K562 (cell line): ENCODE measurements at regions not wholly inside any gene's neighbourhood (a gene's known extent, or its start where the extent isn't known, plus 50 kb on each side); places are given as distances from the start of the nearest gene placed in this dataset.

Experiments
- JUND ChIP-seq, 2 experiments: IDR thresholded peaks; 2 replicates in 1 of 2; 3 replicates in 1 of 2; pipeline ENCODE4 v1.6.1; 2011; ENCODE audit warnings: borderline replicate concordance in 2 of 2, low read depth in 2 of 2, low read length in 2 of 2, improper control_type of control experiment in 1 of 2, missing biosample characterization in 1 of 2, missing genetic modification characterization in 1 of 2, missing genetic modification reagents in 1 of 2
- ZNF551 ChIP-seq: fragments of 250-450 bp; sonication (Bioruptor Pico); IDR thresholded peaks from 2 replicates; pipeline ENCODE4 v1.5.0; 2021; ENCODE audit warnings: mild to moderate bottlenecking, moderate library complexity

DNA sequence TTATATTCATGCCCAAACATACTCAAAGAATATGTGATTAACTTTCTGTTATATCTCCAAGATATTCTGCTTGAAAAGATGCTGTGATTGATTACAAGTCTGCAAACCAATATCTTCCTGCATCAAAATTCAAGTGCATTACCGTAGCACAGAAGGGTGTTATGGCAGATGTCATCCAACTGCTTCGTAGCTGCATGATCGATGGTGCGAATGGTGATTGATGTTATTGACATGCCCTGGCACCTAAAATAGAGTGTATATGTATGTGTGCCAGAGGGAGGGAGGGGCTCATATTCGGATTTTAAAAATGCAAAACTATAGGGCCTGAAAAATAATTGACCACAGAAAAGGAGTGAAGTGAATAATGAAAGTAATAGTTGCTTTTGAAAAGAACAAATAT is 882.1 kb upstream of the NUDT12 start:
- TF ChIP-seq ZNF551 (CRISPR knock-in tag): no peak
- TF ChIP-seq JUND (IDR thresholded peaks at IDR 0.05; ENCODE audit: borderline replicate concordance, low read depth, low read length): no peak
- TF ChIP-seq JUND (tag; IDR thresholded peaks at IDR 0.05; ENCODE audit: borderline replicate concordance, low read depth, low read length): no peak
